Common myeloid progenitor, CD34-positive (primary cell): ENCODE measurements at regions not wholly inside any gene's neighbourhood (a gene's known extent, or its start where the extent isn't known, plus 50 kb on each side); places are given as distances from the start of the nearest gene placed in this dataset.

ENCODE experiments used
- CTCF ChIA-PET: fragments of 350-600 bp; sonication (Branson Sonifier 250); formaldehyde crosslinking; loops from one replicate; lab custom pipeline; 2021; ENCODE audit warnings: antibody characterized with exemption; lab: Charles Lee
- POLR2A ChIA-PET: fragments of 350-600 bp; sonication (Branson Sonifier 250); formaldehyde crosslinking; loops from one replicate; lab custom pipeline; 2021; ENCODE audit warnings: antibody characterized with exemption; lab: Charles Lee
- DNase-seq, 3 donors: peaks; one replicate each; pipeline versions ENCODE4 v3.0.0 to v3.0.0-alpha.2; 2013
- H3K27ac ChIP-seq, 2 experiments: 1 replicate in 1 of 2; 2 replicates in 1 of 2; pipeline ENCODE4 v1.7.0; 2013; ENCODE audit warnings: inconsistent platforms in 2 of 2, low read length in 2 of 2, mild to moderate bottlenecking in 2 of 2, low read depth in 1 of 2, moderate library complexity in 1 of 2; ENCODE audit not compliant: severe bottlenecking in 2 of 2, insufficient read depth in 1 of 2, poor library complexity in 1 of 2
- H3K27me3 ChIP-seq, 5 experiments: replicated peaks in 2 of 5; 1 replicate in 3 of 5; 2 replicates in 2 of 5; pipeline versions ENCODE4 v1.6.1 to v1.7.0; 2013; ENCODE audit warnings: low read length in 4 of 5, mild to moderate bottlenecking in 2 of 5, moderate library complexity in 2 of 5, inconsistent platforms in 1 of 5; ENCODE audit not compliant: insufficient read depth in 5 of 5, control insufficient read depth in 4 of 5
- H3K36me3 ChIP-seq, 4 experiments: 1 replicate in 2 of 4; 2 replicates in 2 of 4; pipeline versions ENCODE4 v1.6.1 to v1.7.0; 2013; ENCODE audit warnings: low read length in 3 of 4, control low read depth in 1 of 4, mild to moderate bottlenecking in 1 of 4; ENCODE audit not compliant: control insufficient read depth in 4 of 4, insufficient read depth in 4 of 4
- H3K4me1 ChIP-seq, 4 experiments: 1 replicate in 3 of 4; 2 replicates in 1 of 4; pipeline versions ENCODE4 v1.6.1 to v1.7.1; 2013; ENCODE audit warnings: low read length in 3 of 4, mild to moderate bottlenecking in 3 of 4, control low read depth in 1 of 4, inconsistent platforms in 1 of 4, moderate library complexity in 1 of 4; ENCODE audit not compliant: control insufficient read depth in 4 of 4, insufficient read depth in 4 of 4; ENCODE audit errors: control extremely low read depth in 1 of 4
- H3K4me3 ChIP-seq, 7 experiments: 1 replicate in 4 of 7; 2 replicates in 3 of 7; pipeline versions ENCODE4 v1.5.1 to v1.7.0; 2013; ENCODE audit warnings: mild to moderate bottlenecking in 7 of 7, low read length in 6 of 7, moderate library complexity in 6 of 7, inconsistent platforms in 2 of 7, low read depth in 2 of 7, control low read depth in 1 of 7; ENCODE audit not compliant: insufficient read depth in 4 of 7, control insufficient read depth in 1 of 7; ENCODE audit errors: extremely low read depth in 1 of 7
- H3K9me3 ChIP-seq, 5 experiments: 1 replicate in 4 of 5; 2 replicates in 1 of 5; pipeline versions ENCODE4 v1.6.1 to v1.7.1; 2013; ENCODE audit warnings: low read length in 4 of 5, mild to moderate bottlenecking in 2 of 5, inconsistent platforms in 1 of 5, low read depth in 1 of 5, moderate library complexity in 1 of 5; ENCODE audit not compliant: control insufficient read depth in 4 of 5, insufficient read depth in 2 of 5; ENCODE audit errors: control extremely low read depth in 1 of 5
- WGBS: methylation state at CpG from one replicate; pipeline ENCODE4 v1.1.5; 2013; ENCODE audit not compliant: insufficient coverage; 5-methylcytosine and 5-hydroxymethylcytosine counted together

- Histone ChIP-seq H3K4me1 (no peaks in the 10 kb centered on the region), H3K27me3 (peaks cover 0 to 2% (median 0%) of the 10 kb centered on the region in 5 experiments), H3K4me3 (no peak overlapping the region), H3K36me3 (no peaks in the 10 kb centered on the region), H3K27ac (no peak overlapping the region), H3K9me3 (no peaks in the 10 kb centered on the region)
- WGBS = no CpG with 5 or more reads among the region's 6 CpGs
- ChIA-PET POLR2A (no interaction called here), CTCF (no interaction called here)
- no peak for DNase-seq
Measured at GRCh38 chr4:112975567-112976355, 73.7 kb upstream of the ANK2 start.

- Histone ChIP-seq H3K27ac (no peak overlapping the region), H3K4me3 (no peak overlapping the region), H3K27me3 (no peaks in the 10 kb centered on the region), H3K36me3 (no peaks in the 10 kb centered on the region), H3K4me1 (no peaks in the 10 kb centered on the region), H3K9me3 (no peaks in the 10 kb centered on the region)
- 98% methylated on average over 8 of the region's 14 CpGs for WGBS
- POLR2A ChIA-PET = no interaction called here
- CTCF ChIA-PET = no interaction called here
- no peak for DNase-seq
Measured at GRCh38 chr4:112978691-112979472, 70.6 kb upstream of the ANK2 start.

GRCh38 chr4:112979881-112980421 lies 69.5 kb upstream of the ANK2 start:
- POLR2A ChIA-PET = no interaction called here
- no peaks in the 10 kb centered on the region for H3K27me3 ChIP-seq
- no peaks in the 10 kb centered on the region for H3K36me3 ChIP-seq
- H3K4me3 ChIP-seq = no peak overlapping the region
- no peaks in the 10 kb centered on the region for H3K4me1 ChIP-seq
- WGBS = 96% methylated on average over 14 of the region's 16 CpGs
- no peak overlapping the region for H3K27ac ChIP-seq
- no peak for DNase-seq
- H3K9me3 ChIP-seq = no peaks in the 10 kb centered on the region
- CTCF ChIA-PET = no interaction called here

DNA sequence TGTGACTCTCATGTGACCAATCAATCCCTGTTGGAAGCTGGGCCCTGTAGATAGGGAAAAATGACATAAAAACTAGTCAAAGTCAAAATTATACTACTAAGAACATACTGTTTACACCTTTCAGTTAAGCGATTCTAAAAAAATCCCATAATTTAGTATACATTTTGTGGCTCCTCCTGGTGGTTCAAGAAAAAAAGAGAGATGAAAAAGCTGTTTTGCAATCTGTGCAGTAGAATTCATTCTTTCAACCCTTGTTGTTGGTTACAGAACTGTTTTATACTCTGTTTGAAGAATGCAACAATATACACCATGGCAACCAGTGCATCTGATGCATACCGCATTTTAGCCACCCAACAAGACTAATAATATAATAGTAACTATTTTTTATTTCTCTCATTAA lies 66.8 kb upstream of the ANK2 start:
- no CpG with 5 or more reads among the region's 2 CpGs for WGBS

DNA sequence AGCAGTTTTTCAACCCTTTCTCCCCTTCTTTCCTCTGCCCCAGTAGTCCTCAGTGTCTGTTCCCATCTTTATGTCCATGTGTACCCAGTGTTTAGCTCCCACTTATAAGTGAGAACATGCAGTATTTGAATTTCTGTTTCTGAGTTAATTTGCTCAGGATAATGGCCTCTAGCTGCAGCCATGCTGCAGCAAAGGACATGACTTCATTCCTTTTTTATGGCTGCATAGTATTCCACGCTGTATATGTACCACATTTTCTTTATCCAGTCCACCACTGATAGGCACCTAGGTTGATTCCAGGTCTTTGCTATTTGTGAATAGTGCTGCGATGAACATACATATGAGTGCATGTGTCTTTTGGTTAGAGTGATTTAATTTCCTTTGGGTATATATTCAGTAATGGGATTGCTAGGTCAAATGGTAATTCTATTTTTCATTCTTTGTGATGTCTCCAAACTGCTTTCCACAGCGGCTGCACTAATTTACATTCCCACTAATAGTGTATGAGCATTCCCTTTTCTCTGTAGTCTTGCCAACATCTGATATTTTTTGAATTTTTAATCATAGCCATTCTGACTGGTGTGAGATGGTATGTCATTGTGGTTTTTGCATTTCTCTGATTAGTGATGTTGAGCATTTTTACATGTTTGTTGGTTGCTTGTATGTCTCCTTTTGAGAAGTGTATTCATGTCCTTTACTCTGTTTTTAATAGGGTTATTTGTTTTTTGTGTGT lies 54.6 kb upstream of the ANK2 start:
- Histone ChIP-seq H3K9me3 (no peaks in the 10 kb centered on the region), H3K4me3 (no peak overlapping the region), H3K27me3 (peaks cover 0 to 2% (median 0%) of the 10 kb centered on the region in 5 experiments), H3K36me3 (no peaks in the 10 kb centered on the region), H3K27ac (no peak overlapping the region), H3K4me1 (no peaks in the 10 kb centered on the region)
- ChIA-PET POLR2A (no interaction called here), CTCF (no interaction called here)
- no peak for DNase-seq
- 86% methylated on average over 1 of the region's 3 CpGs for WGBS

More for the DNA sequence above, 66.8 kb upstream of the ANK2 start:
- ChIA-PET POLR2A (no interaction called here), CTCF (no interaction called here)
- no peaks in the 10 kb centered on the region for H3K4me1 ChIP-seq
- no peak overlapping the region for H3K27ac ChIP-seq
- no peaks in the 10 kb centered on the region for H3K27me3 ChIP-seq
- H3K36me3 ChIP-seq = no peaks in the 10 kb centered on the region
- DNase-seq = no peak
- H3K9me3 ChIP-seq = no peaks in the 10 kb centered on the region
- H3K4me3 ChIP-seq = no peak overlapping the region
